ENCODE measurements at regions not wholly inside any gene's neighbourhood (a gene's known extent, or its start where the extent isn't known, plus 50 kb on each side); places are given as distances from the start of the nearest gene placed in this dataset.

- Histone ChIP-seq H2AFZ (ENCODE audit: low read depth, low read length, severe bottlenecking) (no peak overlapping the region), H3K27me3 (ENCODE audit: low read length) (no peaks in the 10 kb centered on the region), H3K27ac (ENCODE audit: low read depth, low read length) (no peak overlapping the region), H4K20me1 (ENCODE audit: low read depth, low read length) (no peaks in the 10 kb centered on the region), H3K9ac (ENCODE audit: low read length) (no peak overlapping the region), H3K79me2 (ENCODE audit: insufficient read depth, low read length) (no peaks in the 10 kb centered on the region), H3K36me3 (ENCODE audit: low read length) (no peaks in the 10 kb centered on the region), H3K4me2 (ENCODE audit: low read depth, low read length, poor library complexity, severe bottlenecking) (no peak overlapping the region), H3K4me3 (ENCODE audit: insufficient read depth, low read length, poor library complexity, severe bottlenecking) (no peak overlapping the region), H3K9me3 (ENCODE audit: insufficient read depth, low read length) (no peaks in the 10 kb centered on the region), H3F3A (ENCODE audit: insufficient read depth) (no peaks in the 10 kb centered on the region), H3K9me2 (replicated peaks; ENCODE audit: insufficient read depth, low read length) (no peaks in the 10 kb centered on the region)
- no peak for TF ChIP-seq EZH2phosphoT487 (conservative IDR thresholded peaks at IDR 0.05; ENCODE audit: low read length)
- TF ChIP-seq CTCF (IDR thresholded peaks at IDR 0.05; ENCODE audit: insufficient read depth, low read length, poor library complexity, severe bottlenecking) = no peak
Measured at GRCh38 chr13:24011266-24011665, 114.0 kb upstream of the C1QTNF9B start.

GRCh38 chr13:24012648-24013047, 115.3 kb upstream of the C1QTNF9B start:
- no peaks in the 10 kb centered on the region for H4K20me1 ChIP-seq (ENCODE audit: low read depth, low read length)
- no peaks in the 10 kb centered on the region for H3K36me3 ChIP-seq (ENCODE audit: low read length)
- no peaks in the 10 kb centered on the region for H3K9me2 ChIP-seq (replicated peaks; ENCODE audit: insufficient read depth, low read length)
- no peak overlapping the region for H3K4me2 ChIP-seq (ENCODE audit: low read depth, low read length, poor library complexity, severe bottlenecking)
- H3K79me2 ChIP-seq (ENCODE audit: insufficient read depth, low read length) = no peaks in the 10 kb centered on the region
- TF ChIP-seq EZH2phosphoT487 (conservative IDR thresholded peaks at IDR 0.05; ENCODE audit: low read length) (no peak), CTCF (IDR thresholded peaks at IDR 0.05; ENCODE audit: insufficient read depth, low read length, poor library complexity, severe bottlenecking) (no peak)
- H3K27me3 ChIP-seq (ENCODE audit: low read length) = no peaks in the 10 kb centered on the region
- H3F3A ChIP-seq (ENCODE audit: insufficient read depth) = no peaks in the 10 kb centered on the region
- no peak overlapping the region for H2AFZ ChIP-seq (ENCODE audit: low read depth, low read length, severe bottlenecking)
- no peaks in the 10 kb centered on the region for H3K9me3 ChIP-seq (ENCODE audit: insufficient read depth, low read length)
- no peak overlapping the region for H3K27ac ChIP-seq (ENCODE audit: low read depth, low read length)
- H3K9ac ChIP-seq (ENCODE audit: low read length) = no peak overlapping the region
- no peak overlapping the region for H3K4me3 ChIP-seq (ENCODE audit: insufficient read depth, low read length, poor library complexity, severe bottlenecking)

- Histone ChIP-seq H2AFZ (ENCODE audit: low read depth, low read length, severe bottlenecking) (no peak overlapping the region), H3K9ac (ENCODE audit: low read length) (no peak overlapping the region), H3K27me3 (ENCODE audit: low read length) (no peaks in the 10 kb centered on the region), H3K4me3 (ENCODE audit: insufficient read depth, low read length, poor library complexity, severe bottlenecking) (no peak overlapping the region), H3K4me2 (ENCODE audit: low read depth, low read length, poor library complexity, severe bottlenecking) (no peak overlapping the region), H3K9me2 (replicated peaks; ENCODE audit: insufficient read depth, low read length) (no peaks in the 10 kb centered on the region), H4K20me1 (ENCODE audit: low read depth, low read length) (no peaks in the 10 kb centered on the region), H3K27ac (ENCODE audit: low read depth, low read length) (no peak overlapping the region), H3K79me2 (ENCODE audit: insufficient read depth, low read length) (no peaks in the 10 kb centered on the region), H3F3A (ENCODE audit: insufficient read depth) (no peaks in the 10 kb centered on the region), H3K36me3 (ENCODE audit: low read length) (no peaks in the 10 kb centered on the region), H3K9me3 (ENCODE audit: insufficient read depth, low read length) (no peaks in the 10 kb centered on the region)
- no peak for TF ChIP-seq CTCF (IDR thresholded peaks at IDR 0.05; ENCODE audit: insufficient read depth, low read length, poor library complexity, severe bottlenecking)
- no peak for TF ChIP-seq EZH2phosphoT487 (conservative IDR thresholded peaks at IDR 0.05; ENCODE audit: low read length)
Measured at GRCh38 chr13:24013189-24013588, 115.9 kb upstream of the C1QTNF9B start.
